ENCODE measurements at regions not wholly inside any gene's neighbourhood (a gene's known extent, or its start where the extent isn't known, plus 50 kb on each side); places are given as distances from the start of the nearest gene placed in this dataset.

GRCh38 chr2:234690569-234691213 is 193.8 kb upstream of the ARL4C start:
- DNase-seq (ENCODE audit: insufficient read length, low spot score): no peak
- TF ChIP-seq, protein P1, sequence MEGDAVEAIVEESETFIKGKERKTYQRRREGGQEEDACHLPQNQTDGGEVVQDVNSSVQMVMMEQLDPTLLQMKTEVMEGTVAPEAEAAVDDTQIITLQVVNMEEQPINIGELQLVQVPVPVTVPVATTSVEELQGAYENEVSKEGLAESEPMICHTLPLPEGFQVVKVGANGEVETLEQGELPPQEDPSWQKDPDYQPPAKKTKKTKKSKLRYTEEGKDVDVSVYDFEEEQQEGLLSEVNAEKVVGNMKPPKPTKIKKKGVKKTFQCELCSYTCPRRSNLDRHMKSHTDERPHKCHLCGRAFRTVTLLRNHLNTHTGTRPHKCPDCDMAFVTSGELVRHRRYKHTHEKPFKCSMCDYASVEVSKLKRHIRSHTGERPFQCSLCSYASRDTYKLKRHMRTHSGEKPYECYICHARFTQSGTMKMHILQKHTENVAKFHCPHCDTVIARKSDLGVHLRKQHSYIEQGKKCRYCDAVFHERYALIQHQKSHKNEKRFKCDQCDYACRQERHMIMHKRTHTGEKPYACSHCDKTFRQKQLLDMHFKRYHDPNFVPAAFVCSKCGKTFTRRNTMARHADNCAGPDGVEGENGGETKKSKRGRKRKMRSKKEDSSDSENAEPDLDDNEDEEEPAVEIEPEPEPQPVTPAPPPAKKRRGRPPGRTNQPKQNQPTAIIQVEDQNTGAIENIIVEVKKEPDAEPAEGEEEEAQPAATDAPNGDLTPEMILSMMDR (IDR thresholded peaks at IDR 0.05; ENCODE audit: insufficient read depth, missing control alignments): no peak
- no peak for FAIRE-seq

- FAIRE-seq: no peak
- TF ChIP-seq, protein P1 (IDR thresholded peaks at IDR 0.05; ENCODE audit: insufficient read depth, missing control alignments): no peak
- no peak for DNase-seq (ENCODE audit: insufficient read length, low spot score)
Measured at GRCh38 chr2:234689911-234690379, 193.1 kb upstream of the ARL4C start.

DNA sequence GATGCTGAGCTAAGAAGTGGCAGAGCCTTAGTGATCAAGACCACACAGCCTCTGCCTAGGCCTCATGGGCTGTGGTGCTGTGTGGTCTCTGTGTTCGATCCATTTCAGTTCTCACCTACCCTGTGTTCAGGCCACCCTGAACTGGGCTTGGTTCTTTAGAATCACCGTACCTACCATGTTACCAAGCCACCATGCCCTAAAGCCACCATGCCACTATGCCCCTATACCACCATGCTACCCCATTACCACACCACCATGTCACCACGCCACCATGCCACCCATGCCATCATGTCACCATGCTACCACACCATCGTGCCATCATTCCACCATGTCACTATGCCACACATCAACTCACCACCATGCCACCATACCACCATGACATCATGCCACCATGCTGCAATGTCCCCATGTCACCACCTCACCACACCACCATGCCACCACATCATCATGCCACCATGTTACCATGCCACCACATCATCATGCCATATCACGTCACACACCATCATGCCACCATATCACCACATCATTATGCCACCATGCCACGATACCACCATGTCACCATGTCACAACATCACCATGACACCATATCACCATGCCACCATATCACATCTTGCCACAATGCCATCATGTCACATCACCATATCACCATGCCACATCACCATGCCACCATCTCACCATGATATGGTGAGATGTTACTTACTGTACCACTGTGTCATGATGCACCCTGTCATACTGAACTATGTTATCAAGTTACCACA is 191.0 kb upstream of the ARL4C start:
- DNase-seq (ENCODE audit: insufficient read length, low spot score) (no peak), FAIRE-seq (no peak)
- TF ChIP-seq, protein P1 (IDR thresholded peaks at IDR 0.05; ENCODE audit: insufficient read depth, missing control alignments): no peak

DNA sequence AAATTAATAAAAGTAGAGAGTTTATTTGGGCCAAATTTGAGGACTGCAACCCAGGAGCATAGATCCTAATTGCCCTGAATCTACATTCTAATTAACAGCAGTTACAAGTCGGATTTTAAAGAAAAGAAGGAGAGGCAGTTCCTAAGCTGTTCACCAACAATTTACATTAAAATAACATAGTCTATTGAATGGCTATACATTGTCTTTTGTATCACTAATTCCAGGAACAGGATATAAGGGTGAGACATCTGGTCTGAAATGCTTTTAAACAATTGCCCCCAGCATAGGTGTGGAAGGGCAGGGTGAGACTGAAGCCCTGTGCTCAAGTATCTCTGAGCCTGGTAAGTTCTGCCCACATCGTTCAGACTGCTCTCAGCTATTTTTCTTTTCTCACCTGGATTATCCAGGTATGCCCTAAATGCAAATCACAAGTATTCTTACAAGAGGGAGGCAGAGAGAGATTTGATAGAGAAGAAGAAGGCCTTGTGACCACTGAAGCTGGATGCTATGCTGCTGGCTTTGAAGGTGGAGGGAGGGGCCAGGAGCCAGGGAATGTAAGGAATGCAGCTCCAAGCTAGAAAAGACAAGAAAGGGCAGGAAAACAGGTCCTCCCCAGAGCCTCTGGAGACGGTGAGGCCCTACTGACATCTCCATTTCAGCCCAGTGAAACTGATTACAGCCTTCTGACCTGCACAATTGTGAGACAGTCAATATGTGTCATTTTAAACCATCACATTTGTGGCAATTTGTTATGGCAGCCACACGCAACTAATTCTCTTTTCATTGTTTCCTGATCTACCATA is 189.4 kb upstream of the ARL4C start:
- DNase-seq (ENCODE audit: insufficient read length, low spot score): no peak
- TF ChIP-seq, protein P1 (IDR thresholded peaks at IDR 0.05; ENCODE audit: insufficient read depth, missing control alignments): no peak
- FAIRE-seq: no peak

DNA sequence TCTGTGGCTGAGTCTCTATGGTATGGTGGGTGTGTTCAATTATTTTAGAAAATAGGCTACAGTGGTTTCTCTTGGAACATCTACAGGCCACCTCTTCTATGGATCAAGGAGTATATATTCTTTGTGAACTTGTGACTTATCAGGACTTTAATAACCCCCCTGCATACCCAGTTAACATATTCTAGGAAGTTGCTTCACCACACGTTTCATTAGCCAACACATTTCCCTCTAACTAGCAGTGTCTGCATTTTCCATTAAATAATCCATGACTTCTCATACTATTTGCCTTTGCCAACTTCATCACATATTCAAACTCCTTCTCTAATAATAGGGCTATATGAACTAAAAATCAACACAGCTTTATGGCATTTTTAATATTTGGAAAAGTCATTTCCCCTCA is 187.6 kb upstream of the ARL4C start:
- FAIRE-seq: no peak
- no peak for DNase-seq (ENCODE audit: insufficient read length, low spot score)
- TF ChIP-seq, protein P1 (IDR thresholded peaks at IDR 0.05; ENCODE audit: insufficient read depth, missing control alignments): no peak

DNA sequence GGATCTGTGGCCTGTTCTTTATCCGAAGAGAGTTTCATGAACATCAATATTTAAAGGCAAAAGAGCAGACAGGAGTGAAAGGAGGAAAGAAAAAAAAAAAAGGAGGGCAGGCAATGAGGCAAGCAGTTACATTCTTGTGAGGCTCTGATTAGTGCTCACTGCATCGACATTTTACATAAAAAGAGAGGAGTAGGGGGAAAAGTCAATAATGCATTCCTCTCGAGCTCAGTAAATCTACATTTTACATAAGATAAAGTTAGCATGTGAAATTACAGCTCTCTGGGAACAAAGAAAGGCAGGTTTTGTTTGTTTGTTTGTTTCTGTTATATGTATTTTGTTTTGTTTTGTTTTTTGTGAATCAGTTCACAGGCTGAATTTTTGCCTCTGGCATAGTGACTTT is 187.1 kb upstream of the ARL4C start:
- no peak for DNase-seq (ENCODE audit: insufficient read length, low spot score)
- no peak for FAIRE-seq
- TF ChIP-seq, protein P1 (IDR thresholded peaks at IDR 0.05; ENCODE audit: insufficient read depth, missing control alignments): no peak
